ENCODE measurements at regions not wholly inside any gene's neighbourhood (a gene's known extent, or its start where the extent isn't known, plus 50 kb on each side); places are given as distances from the start of the nearest gene placed in this dataset.

DNA sequence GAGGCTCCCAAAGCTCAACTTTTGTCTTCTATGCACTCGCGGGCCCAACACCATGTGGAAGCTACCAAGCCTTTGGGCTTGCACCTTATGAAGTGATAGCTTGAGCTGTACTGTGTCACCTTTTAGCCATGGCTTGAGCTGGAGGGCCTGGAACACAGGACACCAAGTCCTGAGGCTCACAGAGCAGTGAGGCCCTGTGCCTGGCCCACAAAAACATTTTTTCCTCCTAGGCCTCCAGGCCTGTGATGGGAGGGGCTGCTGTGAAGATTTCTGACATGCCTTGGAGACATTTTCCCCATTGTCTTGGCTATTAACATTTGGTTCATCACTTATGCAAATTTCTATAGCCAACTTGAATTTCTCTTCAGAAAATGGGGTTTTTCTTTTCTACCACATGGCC is 96.5 kb downstream of the MMUT start:
- TF ChIP-seq, protein P1, sequence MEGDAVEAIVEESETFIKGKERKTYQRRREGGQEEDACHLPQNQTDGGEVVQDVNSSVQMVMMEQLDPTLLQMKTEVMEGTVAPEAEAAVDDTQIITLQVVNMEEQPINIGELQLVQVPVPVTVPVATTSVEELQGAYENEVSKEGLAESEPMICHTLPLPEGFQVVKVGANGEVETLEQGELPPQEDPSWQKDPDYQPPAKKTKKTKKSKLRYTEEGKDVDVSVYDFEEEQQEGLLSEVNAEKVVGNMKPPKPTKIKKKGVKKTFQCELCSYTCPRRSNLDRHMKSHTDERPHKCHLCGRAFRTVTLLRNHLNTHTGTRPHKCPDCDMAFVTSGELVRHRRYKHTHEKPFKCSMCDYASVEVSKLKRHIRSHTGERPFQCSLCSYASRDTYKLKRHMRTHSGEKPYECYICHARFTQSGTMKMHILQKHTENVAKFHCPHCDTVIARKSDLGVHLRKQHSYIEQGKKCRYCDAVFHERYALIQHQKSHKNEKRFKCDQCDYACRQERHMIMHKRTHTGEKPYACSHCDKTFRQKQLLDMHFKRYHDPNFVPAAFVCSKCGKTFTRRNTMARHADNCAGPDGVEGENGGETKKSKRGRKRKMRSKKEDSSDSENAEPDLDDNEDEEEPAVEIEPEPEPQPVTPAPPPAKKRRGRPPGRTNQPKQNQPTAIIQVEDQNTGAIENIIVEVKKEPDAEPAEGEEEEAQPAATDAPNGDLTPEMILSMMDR (conservative IDR thresholded peaks at IDR 0.05), result no peak
- no peak for TF ChIP-seq ZFX (IDR thresholded peaks at IDR 0.05)

Measured in C4-2B (cell line).